Endodermal cell (in vitro differentiated cells): ENCODE measurements at regions not wholly inside any gene's neighbourhood (a gene's known extent, or its start where the extent isn't known, plus 50 kb on each side); places are given as distances from the start of the nearest gene placed in this dataset.

Source experiments
- DNase-seq: peaks from one replicate; pipeline ENCODE4 v3.0.0-alpha.2; 2017
- H3K27ac ChIP-seq: 2 replicates; pipeline ENCODE4 v1.5.1; 2013; ENCODE audit warnings: mild to moderate bottlenecking, low read depth, low read length, moderate library complexity
- H3K27me3 ChIP-seq: 2 replicates; pipeline ENCODE4 v1.6.1; 2013; ENCODE audit warnings: mild to moderate bottlenecking, low read length, moderate library complexity; ENCODE audit not compliant: insufficient read depth, control insufficient read depth, poor library complexity, severe bottlenecking
- H3K36me3 ChIP-seq: 2 replicates; pipeline ENCODE4 v1.7.0; 2013; ENCODE audit warnings: mild to moderate bottlenecking, low read length, moderate library complexity; ENCODE audit not compliant: control insufficient read depth, insufficient read depth
- H3K4me1 ChIP-seq: one replicate; pipeline ENCODE4 v1.7.0; 2013; ENCODE audit warnings: low read length; ENCODE audit not compliant: control insufficient read depth, insufficient read depth
- H3K4me3 ChIP-seq: 2 replicates; pipeline ENCODE4 v1.5.1; 2013; ENCODE audit warnings: mild to moderate bottlenecking, low read length, moderate library complexity
- H3K9ac ChIP-seq: 2 replicates; pipeline ENCODE4 v1.6.1; 2013; ENCODE audit warnings: mild to moderate bottlenecking, low read length, moderate library complexity; ENCODE audit not compliant: poor library complexity, severe bottlenecking; ENCODE audit errors: extremely low read depth
- H3K9me3 ChIP-seq: 2 replicates; pipeline ENCODE4 v1.6.1; 2013; ENCODE audit warnings: mild to moderate bottlenecking, low read length, moderate library complexity; ENCODE audit not compliant: control insufficient read depth
- H3K27ac Mint-ChIP-seq: 2 replicates; pipeline ENCODE4 v1.8.0; 2020; ENCODE audit warnings: mixed read lengths
- H3K27me3 Mint-ChIP-seq: 2 replicates; pipeline ENCODE4 v1.8.0; 2021; ENCODE audit warnings: mild to moderate bottlenecking, mixed read lengths; ENCODE audit not compliant: insufficient read depth
- H3K36me3 Mint-ChIP-seq: 2 replicates; pipeline ENCODE4 v1.8.0; 2020; ENCODE audit warnings: low read depth, mixed read lengths
- H3K4me1 Mint-ChIP-seq: 2 replicates; pipeline ENCODE4 v1.8.0; 2020; ENCODE audit warnings: mixed read lengths
- H3K4me3 Mint-ChIP-seq: 2 replicates; pipeline ENCODE4 v1.8.0; 2020; ENCODE audit warnings: mild to moderate bottlenecking, moderate library complexity, mixed read lengths
- H3K9me3 Mint-ChIP-seq: 2 replicates; pipeline ENCODE4 v1.8.0; 2020; ENCODE audit warnings: mild to moderate bottlenecking, mixed read lengths
- CTCF ChIP-seq: fragments of 200-600 bp; sonication (generic); conservative IDR thresholded peaks from 2 replicates; pipeline ENCODE4 v1.5.0; 2021; ENCODE audit warnings: antibody characterized with exemption, mild to moderate bottlenecking
- WGBS, 2 experiments: methylation state at CpG; one replicate each; pipeline versions ENCODE4 v1.1.5 to v1.1.7; 2013; ENCODE audit warnings: missing lambda C conversion rate in 2 of 2, mixed read lengths in 1 of 2; ENCODE audit not compliant: insufficient coverage in 1 of 2, insufficient read length in 1 of 2; 5-methylcytosine and 5-hydroxymethylcytosine counted together

- no peaks in the 10 kb centered on the region for H3K4me1 ChIP-seq
- H3K27ac Mint-ChIP-seq = no peak overlapping the region
- DNase-seq = no peak
- H3K9me3 ChIP-seq = peaks cover 7% of the 10 kb centered on the region
- no peaks in the 10 kb centered on the region for H3K36me3 ChIP-seq
- WGBS, 2 experiments = 90 to 94% methylated on average over 14 to 23 of the region's 23 CpGs
- no peak overlapping the region for H3K9ac ChIP-seq
- H3K27me3 ChIP-seq = no peaks in the 10 kb centered on the region
- H3K4me3 Mint-ChIP-seq = no peak overlapping the region
- no peak for TF ChIP-seq CTCF
- H3K36me3 Mint-ChIP-seq = no peaks in the 10 kb centered on the region
- no peak overlapping the region for H3K27ac ChIP-seq
- peaks cover 13% of the 10 kb centered on the region for H3K9me3 Mint-ChIP-seq
- peaks cover 6% of the 10 kb centered on the region for H3K27me3 Mint-ChIP-seq
- H3K4me1 Mint-ChIP-seq = no peaks in the 10 kb centered on the region
- H3K4me3 ChIP-seq = no peak overlapping the region
Observed at GRCh38 chr2:9738535-9739496, 104.5 kb upstream of the TAF1B start.

GRCh38 chr2:9739531-9739964 is 103.7 kb upstream of the TAF1B start:
- H3K9me3 ChIP-seq = peaks cover 7% of the 10 kb centered on the region
- Mint-ChIP-seq H3K4me3 (no peak overlapping the region), H3K27me3 (peaks cover 6% of the 10 kb centered on the region), H3K36me3 (no peaks in the 10 kb centered on the region), H3K27ac (no peak overlapping the region), H3K9me3 (peaks cover 9% of the 10 kb centered on the region), H3K4me1 (no peaks in the 10 kb centered on the region)
- H3K27me3 ChIP-seq = no peaks in the 10 kb centered on the region
- WGBS, 2 experiments = 93 to 94% methylated on average over 17 to 23 of the region's 23 CpGs
- no peaks in the 10 kb centered on the region for H3K4me1 ChIP-seq
- H3K9ac ChIP-seq = no peak overlapping the region
- H3K36me3 ChIP-seq = no peaks in the 10 kb centered on the region
- no peak for TF ChIP-seq CTCF
- no peak for DNase-seq
- no peak overlapping the region for H3K4me3 ChIP-seq
- no peak overlapping the region for H3K27ac ChIP-seq

GRCh38 chr2:9740382-9741073 is 102.7 kb upstream of the TAF1B start:
- no peak overlapping the region for H3K27ac Mint-ChIP-seq
- no peak for DNase-seq
- peaks cover 9% of the 10 kb centered on the region for H3K4me1 Mint-ChIP-seq
- Histone ChIP-seq H3K9ac (no peak overlapping the region), H3K36me3 (no peaks in the 10 kb centered on the region), H3K27me3 (no peaks in the 10 kb centered on the region), H3K4me3 (no peak overlapping the region), H3K9me3 (no peaks in the 10 kb centered on the region), H3K4me1 (no peaks in the 10 kb centered on the region), H3K27ac (no peak overlapping the region)
- H3K36me3 Mint-ChIP-seq = no peaks in the 10 kb centered on the region
- peaks cover 6% of the 10 kb centered on the region for H3K27me3 Mint-ChIP-seq
- TF ChIP-seq CTCF = no peak
- peaks cover 2% of the 10 kb centered on the region for H3K9me3 Mint-ChIP-seq
- no peak overlapping the region for H3K4me3 Mint-ChIP-seq
- 85 to 94% methylated on average over 3 to 6 of the region's 6 CpGs for WGBS, 2 experiments
